Activated T-cell treated with anti-CD3 and anti-CD28 coated beads, Interleukin-2, amount 50 U/mL, for 4 hours (primary cell): ENCODE measurements at regions not wholly inside any gene's neighbourhood (a gene's known extent, or its start where the extent isn't known, plus 50 kb on each side); places are given as distances from the start of the nearest gene placed in this dataset.

Experiments used
- ATAC-seq, 2 donors: fragments of 200-7000 bp; cut with Tn5 transposase; one replicate each; pipeline ENCODE4 v1.10.0; 2021
- DNase-seq: peaks from one replicate; pipeline ENCODE4 v3.0.0-alpha.2; 2020
- H3K27me3 Mint-ChIP-seq: one replicate; pipeline ENCODE4 v1.8.0; 2021; ENCODE audit warnings: low read depth, mixed read lengths
- H3K36me3 Mint-ChIP-seq: one replicate; pipeline ENCODE4 v1.8.0; 2022; ENCODE audit warnings: mixed read lengths; ENCODE audit not compliant: insufficient read depth
- H3K4me1 Mint-ChIP-seq: one replicate; pipeline ENCODE4 v1.8.0; 2021; ENCODE audit warnings: low read depth, mixed read lengths
- H3K4me3 Mint-ChIP-seq: one replicate; pipeline ENCODE4 v1.8.0; 2021; ENCODE audit warnings: mild to moderate bottlenecking, moderate library complexity, mixed read lengths
- H3K9me3 Mint-ChIP-seq: one replicate; pipeline ENCODE4 v1.8.0; 2021; ENCODE audit warnings: mixed read lengths

DNA sequence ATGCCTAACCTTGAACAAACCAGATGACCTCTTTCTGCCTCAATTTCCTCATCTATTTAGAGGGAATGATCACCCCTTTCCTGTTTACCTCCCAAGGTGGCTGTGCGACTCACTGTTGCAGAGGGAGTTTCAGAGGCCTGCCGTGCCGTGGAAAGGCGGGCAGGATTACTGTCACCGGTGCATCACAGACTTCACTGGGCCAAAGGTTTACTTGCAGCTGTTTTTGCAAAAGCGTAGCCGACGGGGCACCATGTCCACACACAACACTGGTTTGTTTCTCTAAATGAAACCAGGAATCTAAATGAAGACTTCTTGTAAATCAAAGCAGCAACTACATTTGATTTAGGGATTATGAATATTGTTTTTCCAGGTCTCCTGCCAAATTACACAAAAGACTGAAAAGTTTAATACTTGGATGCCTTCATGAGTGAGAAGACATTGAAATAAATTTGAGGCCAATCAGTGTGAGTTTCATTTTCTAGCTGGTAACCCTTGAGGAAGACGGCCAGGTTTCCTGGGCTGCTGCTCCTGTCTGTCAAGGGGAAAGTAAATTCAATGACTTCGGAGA lies 696.1 kb upstream of the TMEM132C start:
- Mint-ChIP-seq H3K4me3 (no peak overlapping the region), H3K4me1 (no peaks in the 10 kb centered on the region), H3K27me3 (no peaks in the 10 kb centered on the region), H3K36me3 (no peaks in the 10 kb centered on the region), H3K9me3 (peaks cover 4% of the 10 kb centered on the region)
- ATAC-seq (no peak), DNase-seq (no peak)

DNA sequence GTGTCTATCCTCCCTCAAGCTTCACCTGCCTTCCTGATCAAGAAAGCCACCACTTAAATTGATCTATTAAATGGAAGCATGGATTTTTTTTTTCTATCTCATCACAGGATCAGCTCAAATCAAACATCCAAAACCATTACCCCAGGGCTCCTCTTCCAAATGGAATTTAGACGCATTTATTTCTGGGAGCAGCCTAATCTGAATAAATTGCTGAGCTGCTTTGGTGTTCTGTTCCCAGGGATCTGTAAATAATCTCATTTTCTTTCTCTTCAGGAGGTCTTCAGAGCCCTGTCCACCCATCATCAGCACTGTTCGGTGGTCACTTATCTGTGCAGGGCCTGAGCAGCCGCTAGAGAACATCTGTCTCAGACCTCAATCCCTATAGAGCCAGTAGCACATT lies 695.4 kb upstream of the TMEM132C start:
- Mint-ChIP-seq H3K9me3 (peaks cover 4% of the 10 kb centered on the region), H3K27me3 (no peaks in the 10 kb centered on the region), H3K4me3 (no peak overlapping the region), H3K36me3 (no peaks in the 10 kb centered on the region), H3K4me1 (no peaks in the 10 kb centered on the region)
- DNase-seq (no peak), ATAC-seq (no peak)

DNA sequence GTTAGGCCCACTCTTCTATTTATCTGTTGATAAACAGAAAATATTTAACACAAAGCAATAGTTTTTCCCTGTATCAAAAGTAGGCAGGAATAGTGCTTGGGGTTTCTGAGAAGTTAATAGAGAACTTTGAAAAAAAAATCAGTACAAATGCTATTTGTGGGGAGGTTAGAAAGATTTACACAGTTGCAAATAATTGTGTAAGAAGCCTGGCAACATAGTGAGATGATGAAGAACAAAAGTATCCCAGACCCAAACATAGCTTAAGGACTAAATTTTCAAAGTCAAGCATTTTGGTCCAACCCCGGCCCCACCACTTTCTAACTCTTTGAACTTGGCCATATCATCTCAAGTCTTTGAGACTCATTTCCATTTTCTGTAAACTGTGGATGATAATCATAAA lies 687.5 kb upstream of the TMEM132C start:
- Mint-ChIP-seq H3K4me3 (no peak overlapping the region), H3K4me1 (no peaks in the 10 kb centered on the region), H3K36me3 (no peaks in the 10 kb centered on the region), H3K27me3 (no peaks in the 10 kb centered on the region), H3K9me3 (no peaks in the 10 kb centered on the region)
- ATAC-seq (no peak), DNase-seq (no peak)

DNA sequence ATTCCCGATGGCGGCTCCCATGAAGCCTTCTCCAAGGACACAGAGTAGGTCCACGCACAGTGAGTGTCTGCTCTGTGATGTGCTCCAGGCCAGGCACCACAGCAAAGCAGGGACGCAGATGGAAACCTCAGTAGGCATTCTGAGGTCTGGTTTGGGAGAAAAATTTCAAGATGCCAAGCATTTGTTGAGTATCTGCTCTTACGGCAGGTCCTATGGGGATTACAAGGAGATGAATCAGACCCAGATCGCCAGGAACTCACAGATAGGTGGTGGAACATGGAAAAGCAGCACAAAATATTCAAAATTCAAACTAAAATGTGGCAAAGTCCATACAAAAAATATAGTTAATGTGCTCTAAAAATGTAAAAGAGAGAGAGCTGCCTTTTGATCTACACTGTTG lies 684.9 kb upstream of the TMEM132C start:
- no peak for DNase-seq
- H3K36me3 Mint-ChIP-seq, result no peaks in the 10 kb centered on the region
- no peaks in the 10 kb centered on the region for H3K9me3 Mint-ChIP-seq
- peaks cover 1% of the 10 kb centered on the region for H3K27me3 Mint-ChIP-seq
- H3K4me3 Mint-ChIP-seq, result no peak overlapping the region
- H3K4me1 Mint-ChIP-seq, result no peaks in the 10 kb centered on the region
- no peak for ATAC-seq

DNA sequence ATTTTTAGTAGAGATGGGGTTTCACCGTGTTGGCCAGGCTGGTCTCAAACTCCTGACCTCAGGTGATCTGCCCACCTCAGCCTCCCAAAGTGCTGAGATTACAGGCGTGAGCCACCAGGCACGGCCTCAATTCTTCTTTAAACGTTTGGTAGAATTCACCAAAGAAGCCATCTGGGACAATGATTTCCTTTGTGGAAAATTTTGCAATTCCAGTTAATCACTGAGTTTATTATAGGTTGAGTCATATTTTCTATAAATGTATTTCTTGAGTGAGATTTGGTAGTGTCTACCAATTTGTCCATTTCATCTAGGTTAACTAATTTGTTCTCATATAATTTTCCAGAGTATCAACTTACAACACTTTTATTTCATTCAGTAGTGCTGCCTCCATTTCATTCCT lies 683.9 kb upstream of the TMEM132C start:
- no peaks in the 10 kb centered on the region for H3K4me1 Mint-ChIP-seq
- no peak overlapping the region for H3K4me3 Mint-ChIP-seq
- no peaks in the 10 kb centered on the region for H3K9me3 Mint-ChIP-seq
- no peak for DNase-seq
- peaks cover 1% of the 10 kb centered on the region for H3K27me3 Mint-ChIP-seq
- ATAC-seq, result no peak
- H3K36me3 Mint-ChIP-seq, result no peaks in the 10 kb centered on the region

DNA sequence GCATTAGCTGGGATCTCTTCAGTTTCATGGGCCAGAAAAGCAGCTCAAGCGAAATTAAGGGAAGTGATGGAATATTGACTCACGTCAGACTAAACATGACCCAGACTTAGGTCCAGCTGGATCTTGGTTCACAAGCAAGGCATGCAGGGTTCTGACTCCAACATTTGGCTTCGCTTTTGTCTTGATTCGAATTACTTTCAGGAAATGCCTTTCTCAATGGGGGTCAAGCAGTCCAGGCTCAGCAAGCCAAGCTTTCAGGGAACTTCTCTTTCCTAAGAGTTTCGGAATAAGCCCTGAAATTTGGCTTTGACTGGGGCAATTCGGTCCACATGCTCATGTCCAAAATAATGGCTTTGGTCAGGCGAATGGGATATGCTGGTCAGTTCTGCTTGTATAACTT lies 678.7 kb upstream of the TMEM132C start:
- ATAC-seq (no peak), DNase-seq (no peak)
- no peaks in the 10 kb centered on the region for H3K9me3 Mint-ChIP-seq

DNA sequence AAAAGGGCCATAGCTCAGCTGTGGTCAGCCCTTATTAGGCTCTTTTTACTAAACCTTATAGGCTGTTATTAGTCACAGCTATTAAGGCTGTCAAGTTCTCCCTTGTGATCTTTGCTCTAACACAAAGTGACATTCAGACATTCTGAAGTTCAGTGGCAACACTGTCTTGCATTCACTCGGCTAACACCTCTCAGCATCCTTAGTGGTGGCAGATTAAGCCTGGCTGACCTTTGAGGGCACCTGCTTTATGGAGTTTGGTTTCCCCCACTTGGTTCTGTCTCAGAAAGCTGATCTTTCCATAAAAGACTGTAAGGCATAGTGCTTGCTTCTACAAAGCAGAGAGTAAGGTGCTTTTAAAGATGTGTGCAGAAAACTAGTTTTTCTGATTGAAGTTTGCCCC lies 677.4 kb upstream of the TMEM132C start:
- Mint-ChIP-seq H3K4me3 (no peak overlapping the region), H3K9me3 (no peaks in the 10 kb centered on the region), H3K36me3 (no peaks in the 10 kb centered on the region), H3K4me1 (no peaks in the 10 kb centered on the region), H3K27me3 (peaks cover 1% of the 10 kb centered on the region)
- DNase-seq (no peak), ATAC-seq (no peak)

More for the DNA sequence above, 678.7 kb upstream of the TMEM132C start:
- H3K36me3 Mint-ChIP-seq, result no peaks in the 10 kb centered on the region
- peaks cover 1% of the 10 kb centered on the region for H3K27me3 Mint-ChIP-seq
- no peak overlapping the region for H3K4me3 Mint-ChIP-seq
- no peaks in the 10 kb centered on the region for H3K4me1 Mint-ChIP-seq

DNA sequence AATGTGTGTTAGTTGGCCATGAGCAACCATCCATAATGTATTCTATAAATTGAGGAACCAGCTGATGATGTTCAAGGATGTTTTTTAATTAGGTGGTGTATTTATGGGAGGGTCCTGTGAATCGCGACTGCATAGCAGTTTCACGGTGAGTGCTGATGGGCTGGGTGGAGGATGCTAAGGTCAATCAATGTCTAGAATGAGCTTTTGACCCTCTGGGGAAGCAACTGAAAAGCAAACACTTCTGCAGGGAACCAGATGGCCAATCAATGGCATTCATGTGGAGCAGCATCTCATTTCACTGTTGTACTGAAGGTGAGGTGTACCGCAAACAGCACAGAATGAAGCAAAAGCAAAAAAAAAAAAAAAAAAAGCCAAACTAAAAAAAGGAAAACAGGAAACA lies 676.1 kb upstream of the TMEM132C start:
- Mint-ChIP-seq H3K4me1 (no peaks in the 10 kb centered on the region), H3K4me3 (no peak overlapping the region), H3K9me3 (no peaks in the 10 kb centered on the region), H3K27me3 (peaks cover 1% of the 10 kb centered on the region), H3K36me3 (no peaks in the 10 kb centered on the region)
- no peak for ATAC-seq
- no peak for DNase-seq

DNA sequence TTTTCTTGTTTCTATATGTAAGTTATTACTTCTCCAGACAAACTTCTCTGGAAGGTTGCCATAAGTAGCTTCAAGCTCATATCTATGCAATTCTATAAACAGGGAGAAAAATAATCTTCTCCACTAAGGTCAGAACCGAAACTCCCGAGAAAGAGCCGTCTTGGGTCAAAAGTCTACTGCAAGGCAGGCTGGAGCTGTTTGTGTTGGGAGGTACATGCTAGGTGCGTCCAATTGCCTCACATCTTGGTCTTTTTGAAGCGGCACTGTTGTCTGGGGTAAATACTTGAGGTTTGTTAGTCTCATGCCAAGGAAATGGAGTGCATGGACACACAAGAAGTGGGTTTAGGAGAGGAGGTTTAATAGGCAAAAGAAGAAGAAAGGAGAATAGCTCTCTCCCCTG lies 674.7 kb upstream of the TMEM132C start:
- ATAC-seq (no peak), DNase-seq (no peak)
- Mint-ChIP-seq H3K27me3 (no peaks in the 10 kb centered on the region), H3K4me3 (no peak overlapping the region), H3K4me1 (no peaks in the 10 kb centered on the region), H3K36me3 (no peaks in the 10 kb centered on the region), H3K9me3 (no peaks in the 10 kb centered on the region)

DNA sequence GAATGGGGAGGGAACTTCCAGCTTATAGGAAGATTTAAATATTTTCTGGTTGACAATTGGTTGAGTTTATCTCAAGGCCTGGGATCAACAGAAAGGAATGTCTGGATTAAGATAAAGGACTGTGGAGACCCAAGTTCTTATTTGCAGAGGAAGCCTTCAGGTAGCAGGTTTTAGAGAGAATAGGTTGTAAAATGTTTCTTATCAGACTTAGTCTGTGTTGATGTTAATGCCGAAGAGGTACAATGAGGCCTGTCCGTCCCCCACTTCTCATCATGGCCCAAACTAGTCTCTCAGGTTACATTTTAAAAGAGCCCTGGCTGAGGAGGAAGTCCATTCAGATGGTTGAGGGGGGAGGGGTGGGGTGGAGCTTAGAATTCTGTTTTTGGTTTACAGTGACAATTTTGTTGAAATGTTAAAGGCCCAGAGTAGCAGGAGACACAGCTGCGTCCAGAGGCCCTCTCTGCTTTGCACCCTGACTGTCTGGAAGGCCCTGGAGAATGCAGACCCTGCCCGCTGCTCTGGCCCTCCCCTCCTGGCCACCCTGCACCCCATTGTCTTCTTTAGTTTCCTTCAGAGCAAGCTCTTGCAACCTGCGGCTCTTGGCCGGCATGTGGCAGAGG lies 672.5 kb upstream of the TMEM132C start:
- ATAC-seq, result no peak
- H3K36me3 Mint-ChIP-seq, result no peaks in the 10 kb centered on the region

DNA sequence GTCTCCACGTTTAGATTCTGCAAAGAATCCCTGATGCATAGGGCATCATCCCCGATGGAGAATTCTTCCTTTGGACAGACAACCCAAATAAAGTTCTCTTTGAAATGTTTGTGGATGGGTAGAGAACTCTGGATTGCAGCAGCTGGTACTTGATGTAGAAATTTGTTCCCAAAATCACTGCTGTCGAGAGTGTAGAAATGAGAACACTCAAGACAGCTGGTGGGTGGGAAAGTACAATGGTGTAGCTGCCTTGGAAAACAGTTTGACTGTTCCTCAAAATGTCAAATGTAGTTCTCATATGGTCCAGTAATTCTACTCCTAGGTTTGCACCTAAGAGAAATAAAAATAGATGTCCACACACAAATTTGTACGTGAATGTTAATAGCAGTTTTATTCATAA lies 671.5 kb upstream of the TMEM132C start:
- ATAC-seq (no peak), DNase-seq (no peak)
- H3K4me3 Mint-ChIP-seq, result no peak overlapping the region
- no peaks in the 10 kb centered on the region for H3K9me3 Mint-ChIP-seq
- H3K27me3 Mint-ChIP-seq, result no peaks in the 10 kb centered on the region
- no peaks in the 10 kb centered on the region for H3K4me1 Mint-ChIP-seq
- H3K36me3 Mint-ChIP-seq, result no peaks in the 10 kb centered on the region

More for the DNA sequence above, 672.5 kb upstream of the TMEM132C start:
- DNase-seq, result no peak
- Mint-ChIP-seq H3K27me3 (no peaks in the 10 kb centered on the region), H3K4me3 (no peak overlapping the region), H3K4me1 (no peaks in the 10 kb centered on the region), H3K9me3 (no peaks in the 10 kb centered on the region)

DNA sequence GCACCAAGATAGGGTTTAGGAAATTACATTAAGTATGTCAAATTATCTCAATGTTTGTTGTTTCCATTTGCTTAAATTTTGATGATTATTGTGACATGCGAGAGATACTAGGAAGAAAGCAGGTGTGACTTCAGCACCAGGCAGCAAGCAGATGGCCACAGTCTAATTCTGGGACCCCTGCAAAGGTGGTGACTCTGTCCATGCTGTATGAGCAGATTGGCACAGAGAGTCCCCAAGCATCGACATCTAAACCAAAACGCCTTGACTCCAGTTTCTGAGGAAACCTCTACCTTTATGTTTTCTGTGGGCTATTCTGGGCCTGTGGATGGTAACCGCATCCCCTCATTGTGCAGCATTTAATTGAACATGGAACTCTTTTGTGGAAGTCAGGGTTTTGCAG lies 670.1 kb upstream of the TMEM132C start:
- DNase-seq (no peak), ATAC-seq (no peak)
- H3K36me3 Mint-ChIP-seq, result no peaks in the 10 kb centered on the region
- H3K9me3 Mint-ChIP-seq, result no peaks in the 10 kb centered on the region
- H3K4me1 Mint-ChIP-seq, result no peaks in the 10 kb centered on the region
- H3K4me3 Mint-ChIP-seq, result no peak overlapping the region
- no peaks in the 10 kb centered on the region for H3K27me3 Mint-ChIP-seq

DNA sequence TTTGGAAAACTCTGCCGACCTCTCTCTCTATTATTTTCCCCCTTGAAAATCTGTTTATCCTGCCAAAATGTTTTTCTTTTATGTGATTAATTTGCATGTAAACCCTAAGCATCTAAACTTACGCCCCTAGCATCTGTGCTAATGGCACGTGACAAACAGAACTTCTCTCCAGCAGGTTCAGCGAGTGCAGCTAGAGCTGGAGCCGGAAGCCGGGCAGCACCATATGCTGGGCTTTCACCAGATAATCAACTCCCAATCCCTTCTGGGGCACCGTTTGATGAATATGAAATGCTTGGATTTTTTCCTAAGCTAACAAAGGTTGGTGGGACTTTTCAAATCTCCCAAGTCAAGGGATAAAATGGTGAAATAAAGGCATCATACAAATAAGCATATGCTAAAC lies 667.5 kb upstream of the TMEM132C start:
- ATAC-seq (no peak), DNase-seq (no peak)
- Mint-ChIP-seq H3K9me3 (no peaks in the 10 kb centered on the region), H3K4me1 (no peaks in the 10 kb centered on the region), H3K36me3 (no peaks in the 10 kb centered on the region), H3K27me3 (no peaks in the 10 kb centered on the region), H3K4me3 (no peak overlapping the region)

DNA sequence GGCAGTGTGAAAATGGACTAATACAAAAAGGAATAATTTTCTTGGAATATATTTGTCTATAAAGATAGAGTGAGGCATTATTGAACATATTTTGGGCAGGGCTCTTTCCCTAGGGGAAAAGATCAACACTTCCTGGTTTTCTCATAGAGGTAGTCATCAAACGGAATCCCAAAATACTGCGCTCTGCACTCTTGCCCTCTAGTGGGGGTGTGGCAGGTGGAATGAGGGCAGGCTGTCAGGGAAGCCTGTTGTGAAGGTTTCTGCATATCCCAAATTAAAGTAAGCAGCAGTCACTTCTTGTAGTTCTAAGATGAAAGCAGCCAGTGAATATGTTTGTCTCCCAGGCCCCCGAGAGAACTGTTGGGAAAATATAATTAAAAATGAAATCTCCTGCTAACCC lies 666.8 kb upstream of the TMEM132C start:
- no peaks in the 10 kb centered on the region for H3K36me3 Mint-ChIP-seq
- DNase-seq, result no peak
- no peak for ATAC-seq
- H3K4me3 Mint-ChIP-seq, result no peak overlapping the region
- H3K27me3 Mint-ChIP-seq, result no peaks in the 10 kb centered on the region
- no peaks in the 10 kb centered on the region for H3K9me3 Mint-ChIP-seq
- H3K4me1 Mint-ChIP-seq, result no peaks in the 10 kb centered on the region

DNA sequence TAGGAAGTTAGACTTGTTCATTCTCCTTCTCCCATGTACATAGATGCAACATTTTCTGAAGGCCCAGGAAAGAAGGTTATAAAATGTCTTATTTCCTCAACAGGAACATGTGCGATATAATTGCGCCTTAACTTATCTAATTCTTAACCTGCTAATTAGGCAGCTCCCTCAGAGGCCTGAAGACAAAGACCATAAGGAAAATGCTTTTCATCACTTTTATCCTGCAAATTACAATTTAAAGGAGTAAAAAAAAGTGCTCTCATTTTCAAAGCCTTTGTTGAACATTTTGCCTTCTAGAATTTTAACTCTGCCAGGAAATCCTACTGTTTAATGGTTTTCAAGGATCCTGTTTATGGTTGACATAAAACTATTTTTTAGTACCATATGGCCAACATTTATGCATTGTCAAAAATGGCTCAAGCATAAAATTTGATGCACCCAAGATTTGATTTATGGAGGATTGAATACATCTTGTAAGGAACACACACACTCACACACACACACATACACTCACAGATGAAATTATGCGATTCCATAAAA lies 660.4 kb upstream of the TMEM132C start:
- no peaks in the 10 kb centered on the region for H3K36me3 Mint-ChIP-seq
- H3K4me3 Mint-ChIP-seq, result no peak overlapping the region
- no peak for ATAC-seq
- H3K4me1 Mint-ChIP-seq, result no peaks in the 10 kb centered on the region
- no peaks in the 10 kb centered on the region for H3K27me3 Mint-ChIP-seq
- DNase-seq, result no peak
- no peaks in the 10 kb centered on the region for H3K9me3 Mint-ChIP-seq
